NT2/D1 (cell line): ENCODE measurements at regions not wholly inside any gene's neighbourhood (a gene's known extent, or its start where the extent isn't known, plus 50 kb on each side); places are given as distances from the start of the nearest gene placed in this dataset.
"Not testable (repeated sequence)": the region's sequence is repeated elsewhere in the genome, so short reads cannot be mapped to it uniquely, and the experiment has no call there.

Source experiments
- DNase-seq: peaks from one replicate; pipeline ENCODE4 v3.0.0-alpha.2; 2011; ENCODE audit warnings: low read depth, low spot score
- H3K27me3 ChIP-seq: 2 replicates; pipeline ENCODE4 v1.6.0; 2011; ENCODE audit warnings: mild to moderate bottlenecking; ENCODE audit not compliant: insufficient read length, insufficient read depth
- H3K36me3 ChIP-seq: 2 replicates; pipeline ENCODE4 v1.6.1; 2011; ENCODE audit warnings: mild to moderate bottlenecking, low read length, mixed read lengths; ENCODE audit not compliant: insufficient read depth, insufficient read length
- H3K4me1 ChIP-seq: 2 replicates; pipeline ENCODE4 v1.5.1; 2011; ENCODE audit not compliant: insufficient read depth, insufficient read length
- H3K4me3 ChIP-seq: 2 replicates; pipeline ENCODE4 v1.5.1; 2011; ENCODE audit warnings: low read depth; ENCODE audit not compliant: insufficient read length
- H3K9ac ChIP-seq: 2 replicates; pipeline ENCODE4 v1.6.0; 2011; ENCODE audit warnings: low read depth; ENCODE audit not compliant: insufficient read length
- H3K9me3 ChIP-seq: 2 replicates; pipeline ENCODE4 v1.5.1; 2011; ENCODE audit warnings: mild to moderate bottlenecking, low read length; ENCODE audit not compliant: insufficient read depth
- SUZ12 ChIP-seq: IDR thresholded peaks from 2 replicates; pipeline ENCODE4 v1.6.1; 2011; ENCODE audit not compliant: insufficient read length, insufficient read depth; ENCODE audit errors: extremely low read depth
- YY1 ChIP-seq: IDR thresholded peaks from 2 replicates; pipeline ENCODE4 v1.6.1; 2011; ENCODE audit not compliant: insufficient read length, insufficient read depth
- ZNF274 ChIP-seq: IDR thresholded peaks from 2 replicates; pipeline ENCODE4 v1.6.1; 2011; ENCODE audit warnings: mild to moderate bottlenecking, low read depth, low read length

GRCh38 chrX:140633105-140633504, 76.5 kb upstream of the LINC00632 start:
- DNase-seq, H3K36me3 ChIP-seq, H3K4me3 ChIP-seq, H3K9me3 ChIP-seq, H3K4me1 ChIP-seq, H3K9ac ChIP-seq, H3K27me3 ChIP-seq: not testable (repeated sequence)

GRCh38 chrX:140608111-140608510, 101.4 kb upstream of the LINC00632 start:
- H3K4me1 ChIP-seq = no peaks in the 10 kb centered on the region
- no peak for TF ChIP-seq ZNF274
- no peak for TF ChIP-seq YY1
- TF ChIP-seq SUZ12 = no peak
- peak; percentile 13 for DNase-seq
- H3K4me3 ChIP-seq = no peak overlapping the region
- H3K27me3 ChIP-seq = no peaks in the 10 kb centered on the region
- no peaks in the 10 kb centered on the region for H3K36me3 ChIP-seq
- H3K9me3 ChIP-seq = peaks cover 13% of the 10 kb centered on the region; the same call in 1 of the 2 replicates
- no peak overlapping the region for H3K9ac ChIP-seq

- TF ChIP-seq YY1 = no peak
- no peak for TF ChIP-seq SUZ12
- TF ChIP-seq ZNF274 = no peak
- H3K9ac ChIP-seq = no peak overlapping the region
- H3K36me3 ChIP-seq = no peaks in the 10 kb centered on the region
- no peak overlapping the region for H3K4me3 ChIP-seq
- H3K4me1 ChIP-seq = no peaks in the 10 kb centered on the region
- no peaks in the 10 kb centered on the region for H3K27me3 ChIP-seq
- no peak for DNase-seq
- no peaks in the 10 kb centered on the region for H3K9me3 ChIP-seq
These were observed 97.3 kb upstream of the SOX3 start for GRCh38 chrX:140602140-140602539.

- Histone ChIP-seq H3K4me1 (no peaks in the 10 kb centered on the region), H3K9ac (no peak overlapping the region), H3K9me3 (no peaks in the 10 kb centered on the region), H3K4me3 (no peak overlapping the region), H3K36me3 (no peaks in the 10 kb centered on the region), H3K27me3 (no peaks in the 10 kb centered on the region)
- no peak for DNase-seq
- TF ChIP-seq YY1 (no peak), SUZ12 (no peak), ZNF274 (no peak)
These were observed 95.0 kb upstream of the SOX3 start for GRCh38 chrX:140599851-140600250.

- Histone ChIP-seq H3K4me1 (no peaks in the 10 kb centered on the region), H3K27me3 (no peaks in the 10 kb centered on the region), H3K9ac (no peak overlapping the region), H3K4me3 (no peak overlapping the region), H3K36me3 (no peaks in the 10 kb centered on the region), H3K9me3 (no peaks in the 10 kb centered on the region)
- TF ChIP-seq ZNF274 = no peak
- TF ChIP-seq SUZ12 = no peak
- no peak for TF ChIP-seq YY1
- no peak for DNase-seq
These were observed 84.8 kb upstream of the SOX3 start for GRCh38 chrX:140589657-140590056.

- TF ChIP-seq ZNF274 = no peak
- no peak for TF ChIP-seq SUZ12
- TF ChIP-seq YY1 = no peak
- Histone ChIP-seq H3K4me1 (no peaks in the 10 kb centered on the region), H3K9ac (no peak overlapping the region), H3K36me3 (no peaks in the 10 kb centered on the region), H3K4me3 (no peak overlapping the region), H3K9me3 (no peaks in the 10 kb centered on the region), H3K27me3 (no peaks in the 10 kb centered on the region)
- DNase-seq = no peak
These were observed 82.1 kb upstream of the SOX3 start for GRCh38 chrX:140586951-140587350.

- no peak for TF ChIP-seq SUZ12
- no peak for TF ChIP-seq ZNF274
- no peak for TF ChIP-seq YY1
These were observed 75.6 kb upstream of the SOX3 start for GRCh38 chrX:140580478-140580877.

GRCh38 chrX:140572724-140573123, 67.9 kb upstream of the SOX3 start:
- H3K4me3 ChIP-seq = no peak overlapping the region
- no peaks in the 10 kb centered on the region for H3K4me1 ChIP-seq
- H3K27me3 ChIP-seq = no peaks in the 10 kb centered on the region
- no peaks in the 10 kb centered on the region for H3K9me3 ChIP-seq
- no peak overlapping the region for H3K9ac ChIP-seq
- H3K36me3 ChIP-seq = no peaks in the 10 kb centered on the region
- no peak for TF ChIP-seq ZNF274
- TF ChIP-seq SUZ12 = no peak
- TF ChIP-seq YY1 = no peak
- DNase-seq = peak; percentile 28

More at GRCh38 chrX:140580478-140580877, 75.6 kb upstream of the SOX3 start:
- H3K4me1 ChIP-seq = no peaks in the 10 kb centered on the region
- H3K36me3 ChIP-seq = no peaks in the 10 kb centered on the region
- H3K4me3 ChIP-seq = no peak overlapping the region
- H3K9me3 ChIP-seq = no peaks in the 10 kb centered on the region
- no peak overlapping the region for H3K9ac ChIP-seq
- no peak for DNase-seq
- H3K27me3 ChIP-seq = no peaks in the 10 kb centered on the region
